Stimulated activated CD4-positive, alpha-beta T cell treated with anti-CD3 and anti-CD28 coated beads, Interleukin-2, amount 100 ng/mL, for 24 hours (primary cell): ENCODE measurements at regions not wholly inside any gene's neighbourhood (a gene's known extent, or its start where the extent isn't known, plus 50 kb on each side); places are given as distances from the start of the nearest gene placed in this dataset.

Source experiments
- DNase-seq, 2 donors: peaks; one replicate each; pipeline ENCODE4 v3.0.0-alpha.2; 2020

DNA sequence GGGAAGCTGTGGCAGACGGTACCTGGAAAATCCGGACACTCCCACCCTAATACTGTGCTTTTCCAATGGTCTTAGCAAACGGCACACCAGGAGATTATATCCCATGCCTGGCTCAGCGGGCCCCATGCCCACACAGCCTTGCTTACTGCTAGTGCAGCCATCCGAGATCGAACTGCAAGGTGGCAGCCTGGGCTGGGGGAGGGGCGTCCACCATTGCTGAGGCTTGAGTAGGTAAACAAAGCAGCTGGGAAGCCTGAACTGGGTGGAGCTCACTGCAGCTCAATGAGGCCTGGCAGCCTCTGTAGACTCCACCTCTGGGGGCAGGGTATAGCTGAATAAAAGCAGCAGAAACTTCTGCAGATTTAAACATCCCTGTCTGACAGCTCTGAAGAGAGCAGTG is 4396.8 kb upstream of the OR11H1 start:
- DNase-seq, result peak in 1 of 2 donors; percentile 5
